ENCODE measurements at regions not wholly inside any gene's neighbourhood (a gene's known extent, or its start where the extent isn't known, plus 50 kb on each side); places are given as distances from the start of the nearest gene placed in this dataset.

DNA sequence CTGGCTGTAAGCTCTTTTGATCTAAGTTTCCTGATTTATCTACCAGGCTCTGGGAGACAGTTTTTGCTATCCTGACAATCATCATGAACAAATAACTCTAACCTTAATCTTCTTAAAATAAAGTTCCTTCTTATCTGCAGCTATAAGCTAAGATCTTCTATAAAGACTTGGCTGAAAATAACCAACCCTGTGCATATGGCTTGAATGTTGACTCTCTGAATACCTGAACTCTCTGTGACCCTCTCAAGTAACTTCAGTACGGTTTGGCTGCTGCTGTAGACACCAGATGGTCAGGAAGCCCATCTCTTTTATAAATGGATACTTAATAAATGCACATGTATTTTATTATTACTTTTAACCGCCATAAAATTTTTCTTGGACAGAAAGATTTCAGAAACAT lies 412.4 kb upstream of the CBLB start:
- ATAC-seq (ENCODE audit: low read depth in 2 of 2) (no peak), DNase-seq (no peak)
- Mint-ChIP-seq H3K27me3 (peaks cover 10% of the 10 kb centered on the region), H3K27ac (no peak overlapping the region), H3K4me3 (no peak overlapping the region), H3K4me1 (peaks cover 8 to 14% (median 10%) of the 10 kb centered on the region in 4 donors), H3K36me3 (no peaks in the 10 kb centered on the region), H3K9me3 (peaks cover 0 to 7% (median 3%) of the 10 kb centered on the region in 7 donors)
- Histone ChIP-seq H3K36me3 (ENCODE audit: control insufficient read depth, insufficient read depth, low read length) (no peaks in the 10 kb centered on the region), H3K4me3 (ENCODE audit: low read depth, low read length) (no peak overlapping the region), H3K27ac (ENCODE audit: insufficient read depth, low read length, poor library complexity, severe bottlenecking) (no peak overlapping the region), H3K4me1 (ENCODE audit: control insufficient read depth, insufficient read depth, low read length, poor library complexity, severe bottlenecking) (peaks cover 8% of the 10 kb centered on the region), H3K27me3 (ENCODE audit: control insufficient read depth, insufficient read depth, low read length) (no peaks in the 10 kb centered on the region), H3K9me3 (ENCODE audit: control insufficient read depth in 2 of 2, low read length in 2 of 2) (no peaks in the 10 kb centered on the region)

DNA sequence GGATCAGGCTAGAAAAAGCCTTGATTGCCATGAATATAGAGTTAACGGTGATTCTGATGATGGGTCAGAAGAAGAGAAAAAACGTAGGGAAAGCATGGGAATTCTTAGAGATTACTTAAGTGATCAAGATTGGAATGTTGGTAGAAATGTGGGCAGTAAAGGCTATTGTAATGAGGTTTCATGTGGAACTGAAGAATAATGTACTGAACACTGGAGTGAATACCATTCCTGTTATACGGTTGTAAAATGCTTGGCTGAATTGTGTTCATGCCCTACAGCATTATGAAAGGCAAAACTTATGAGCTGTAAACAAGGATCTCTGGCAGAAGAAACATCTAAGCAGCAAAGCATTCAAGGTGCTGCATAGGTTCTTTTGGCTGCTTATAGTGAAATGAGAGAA lies 414.1 kb upstream of the CBLB start:
- Histone ChIP-seq H3K4me1 (ENCODE audit: control insufficient read depth, insufficient read depth, low read length, poor library complexity, severe bottlenecking) (no peaks in the 10 kb centered on the region), H3K27me3 (ENCODE audit: control insufficient read depth, insufficient read depth, low read length) (no peaks in the 10 kb centered on the region), H3K27ac (ENCODE audit: insufficient read depth, low read length, poor library complexity, severe bottlenecking) (no peak overlapping the region), H3K36me3 (ENCODE audit: control insufficient read depth, insufficient read depth, low read length) (no peaks in the 10 kb centered on the region), H3K9me3 (ENCODE audit: control insufficient read depth in 2 of 2, low read length in 2 of 2) (no peaks in the 10 kb centered on the region), H3K4me3 (ENCODE audit: low read depth, low read length) (no peak overlapping the region)
- Mint-ChIP-seq H3K27me3 (peaks cover 10% of the 10 kb centered on the region), H3K4me1 (no peaks in the 10 kb centered on the region), H3K27ac (no peak overlapping the region), H3K9me3 (peaks cover 0 to 7% (median 3%) of the 10 kb centered on the region in 7 donors), H3K4me3 (no peak overlapping the region), H3K36me3 (no peaks in the 10 kb centered on the region)
- DNase-seq (no peak), ATAC-seq (ENCODE audit: low read depth in 2 of 2) (no peak)

DNA sequence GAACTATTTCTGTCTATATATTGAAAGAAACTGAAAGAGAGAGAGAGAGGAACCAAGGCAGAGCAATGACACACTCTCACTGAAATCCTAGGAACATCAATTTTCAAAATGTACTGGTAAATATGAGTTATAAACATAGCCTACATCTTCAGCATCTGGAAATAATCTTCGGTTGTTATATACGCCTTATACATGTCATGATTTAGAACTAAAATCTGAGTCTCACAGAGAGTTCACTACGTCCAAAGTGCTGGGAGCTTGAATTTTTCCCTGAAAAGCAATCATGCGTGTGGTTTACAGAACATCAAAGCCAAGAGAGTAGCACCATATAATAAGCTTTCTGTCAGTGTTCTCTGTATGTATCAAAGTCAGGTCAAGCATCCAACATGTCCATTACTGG lies 420.0 kb upstream of the CBLB start:
- Mint-ChIP-seq H3K36me3 (no peaks in the 10 kb centered on the region), H3K27ac (no peak overlapping the region), H3K27me3 (no peaks in the 10 kb centered on the region), H3K4me1 (peaks cover 5 to 13% (median 10%) of the 10 kb centered on the region in 4 donors), H3K4me3 (no peak overlapping the region), H3K9me3 (peaks cover 0 to 6% (median 0%) of the 10 kb centered on the region in 7 donors)
- no peaks in the 10 kb centered on the region for H3K36me3 ChIP-seq (ENCODE audit: control insufficient read depth, insufficient read depth, low read length)
- H3K4me1 ChIP-seq (ENCODE audit: control insufficient read depth, insufficient read depth, low read length, poor library complexity, severe bottlenecking), result no peaks in the 10 kb centered on the region
- H3K27ac ChIP-seq (ENCODE audit: insufficient read depth, low read length, poor library complexity, severe bottlenecking), result no peak overlapping the region
- DNase-seq (no peak), ATAC-seq (ENCODE audit: low read depth in 2 of 2) (no peak)
- H3K27me3 ChIP-seq (ENCODE audit: control insufficient read depth, insufficient read depth, low read length), result no peaks in the 10 kb centered on the region
- no peaks in the 10 kb centered on the region for H3K9me3 ChIP-seq (ENCODE audit: control insufficient read depth in 2 of 2, low read length in 2 of 2)
- no peak overlapping the region for H3K4me3 ChIP-seq (ENCODE audit: low read depth, low read length)

DNA sequence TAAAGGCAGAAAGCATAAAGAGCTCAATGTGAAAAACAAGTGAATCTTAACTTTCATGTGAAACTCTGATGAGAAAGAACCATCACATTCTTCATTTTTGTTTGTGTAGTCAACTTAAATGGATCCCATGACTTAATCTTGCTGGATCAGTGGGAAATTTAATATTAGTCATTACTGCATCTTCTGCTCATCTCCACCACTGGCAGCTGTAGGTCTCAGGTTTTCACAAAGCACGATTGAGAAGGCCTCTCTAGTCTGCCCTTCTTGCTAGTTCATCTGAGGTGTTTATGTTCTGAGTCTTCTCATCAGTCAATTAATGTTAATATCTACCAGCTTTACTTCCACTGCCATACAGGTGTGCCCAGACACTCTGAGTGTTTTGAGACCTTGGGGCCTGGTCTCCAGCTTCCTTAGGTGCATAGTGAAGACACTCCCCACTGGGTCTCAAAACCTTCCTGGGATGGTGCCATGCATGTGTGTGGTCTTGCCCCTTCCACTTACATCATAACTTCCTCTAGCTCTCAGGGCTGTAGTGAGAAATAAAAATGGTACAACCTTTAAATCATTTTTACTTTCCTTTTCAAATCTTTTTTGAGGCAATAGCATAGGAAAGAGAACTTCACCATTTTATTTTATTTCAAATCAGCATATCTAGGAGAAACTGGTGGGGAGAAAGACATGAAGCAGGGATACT lies 421.6 kb upstream of the CBLB start:
- no peaks in the 10 kb centered on the region for H3K9me3 ChIP-seq (ENCODE audit: control insufficient read depth in 2 of 2, low read length in 2 of 2)
- H3K27me3 Mint-ChIP-seq, result no peaks in the 10 kb centered on the region
- no peak overlapping the region for H3K4me3 ChIP-seq (ENCODE audit: low read depth, low read length)
- H3K9me3 Mint-ChIP-seq, result peaks cover 0 to 2% (median 0%) of the 10 kb centered on the region in 7 donors
- H3K4me1 ChIP-seq (ENCODE audit: control insufficient read depth, insufficient read depth, low read length, poor library complexity, severe bottlenecking), result no peaks in the 10 kb centered on the region
- H3K4me3 Mint-ChIP-seq, result no peak overlapping the region
- no peaks in the 10 kb centered on the region for H3K27me3 ChIP-seq (ENCODE audit: control insufficient read depth, insufficient read depth, low read length)
- H3K36me3 ChIP-seq (ENCODE audit: control insufficient read depth, insufficient read depth, low read length), result no peaks in the 10 kb centered on the region
- H3K27ac ChIP-seq (ENCODE audit: insufficient read depth, low read length, poor library complexity, severe bottlenecking), result no peak overlapping the region
- peak overlapping the region in 2 of 3 donors; percentile 16 to 26 for H3K27ac Mint-ChIP-seq
- no peaks in the 10 kb centered on the region for H3K36me3 Mint-ChIP-seq
- DNase-seq (peak in 1 of 3 donors; percentile 16), ATAC-seq (ENCODE audit: low read depth in 2 of 2) (no peak)
- H3K4me1 Mint-ChIP-seq, result peaks cover 5 to 13% (median 10%) of the 10 kb centered on the region in 4 donors

DNA sequence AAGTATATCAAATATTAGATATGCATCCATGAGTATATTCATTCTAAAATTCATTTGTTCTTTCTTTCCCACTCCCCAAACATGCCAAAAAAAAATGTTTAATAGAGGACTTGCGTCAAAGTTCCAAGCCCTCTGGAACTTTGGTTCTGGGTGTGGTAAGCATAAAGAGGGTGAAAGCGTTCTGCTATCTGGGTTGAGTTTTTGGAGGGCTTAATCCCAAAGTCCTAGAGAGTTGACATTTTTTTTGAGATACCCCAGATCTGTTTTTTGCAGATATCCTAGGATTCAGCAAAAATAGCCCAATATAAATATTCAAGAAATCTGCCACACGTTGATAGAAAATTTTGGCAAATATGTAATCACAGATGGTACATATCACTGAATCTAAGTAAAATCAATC lies 424.3 kb upstream of the CBLB start:
- Histone ChIP-seq H3K4me3 (ENCODE audit: low read depth, low read length) (no peak overlapping the region), H3K27ac (ENCODE audit: insufficient read depth, low read length, poor library complexity, severe bottlenecking) (no peak overlapping the region), H3K27me3 (ENCODE audit: control insufficient read depth, insufficient read depth, low read length) (no peaks in the 10 kb centered on the region), H3K9me3 (ENCODE audit: control insufficient read depth in 2 of 2, low read length in 2 of 2) (no peaks in the 10 kb centered on the region), H3K36me3 (ENCODE audit: control insufficient read depth, insufficient read depth, low read length) (no peaks in the 10 kb centered on the region), H3K4me1 (ENCODE audit: control insufficient read depth, insufficient read depth, low read length, poor library complexity, severe bottlenecking) (no peaks in the 10 kb centered on the region)
- DNase-seq, result no peak
- H3K4me1 Mint-ChIP-seq, result peaks cover 5 to 13% (median 10%) of the 10 kb centered on the region in 4 donors
- H3K4me3 Mint-ChIP-seq, result no peak overlapping the region
- H3K27ac Mint-ChIP-seq, result no peak overlapping the region
- H3K9me3 Mint-ChIP-seq, result no peaks in the 10 kb centered on the region
- no peak for ATAC-seq (ENCODE audit: low read depth in 2 of 2)
- no peaks in the 10 kb centered on the region for H3K27me3 Mint-ChIP-seq
- H3K36me3 Mint-ChIP-seq, result no peaks in the 10 kb centered on the region

DNA sequence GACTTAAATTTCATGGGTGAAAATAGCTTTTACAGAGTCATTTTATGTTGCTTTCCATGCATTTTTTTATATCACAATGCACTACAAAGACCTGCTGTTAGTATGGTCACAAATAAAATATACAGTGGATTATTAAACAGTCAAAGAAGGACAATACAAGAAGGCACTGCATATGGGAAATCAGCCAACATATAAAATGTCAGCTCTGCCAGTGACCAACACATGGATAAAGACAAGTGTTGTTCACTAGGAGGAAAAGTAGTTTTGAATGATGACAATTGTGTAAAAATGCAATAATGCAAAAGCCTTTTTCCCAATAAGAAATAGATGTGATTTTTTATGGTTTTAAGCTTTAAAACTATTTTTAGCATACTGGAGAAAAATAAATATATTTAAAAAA lies 425.3 kb upstream of the CBLB start:
- H3K27me3 ChIP-seq (ENCODE audit: control insufficient read depth, insufficient read depth, low read length), result no peaks in the 10 kb centered on the region
- Mint-ChIP-seq H3K4me1 (peaks cover 5 to 16% (median 8%) of the 10 kb centered on the region in 4 donors), H3K27me3 (no peaks in the 10 kb centered on the region), H3K4me3 (no peak overlapping the region), H3K27ac (no peak overlapping the region), H3K9me3 (no peaks in the 10 kb centered on the region), H3K36me3 (no peaks in the 10 kb centered on the region)
- H3K27ac ChIP-seq (ENCODE audit: insufficient read depth, low read length, poor library complexity, severe bottlenecking), result no peak overlapping the region
- H3K9me3 ChIP-seq (ENCODE audit: control insufficient read depth in 2 of 2, low read length in 2 of 2), result no peaks in the 10 kb centered on the region
- H3K36me3 ChIP-seq (ENCODE audit: control insufficient read depth, insufficient read depth, low read length), result no peaks in the 10 kb centered on the region
- no peak for ATAC-seq (ENCODE audit: low read depth in 2 of 2)
- no peak overlapping the region for H3K4me3 ChIP-seq (ENCODE audit: low read depth, low read length)
- peaks cover 2% of the 10 kb centered on the region for H3K4me1 ChIP-seq (ENCODE audit: control insufficient read depth, insufficient read depth, low read length, poor library complexity, severe bottlenecking)
- DNase-seq, result no peak

DNA sequence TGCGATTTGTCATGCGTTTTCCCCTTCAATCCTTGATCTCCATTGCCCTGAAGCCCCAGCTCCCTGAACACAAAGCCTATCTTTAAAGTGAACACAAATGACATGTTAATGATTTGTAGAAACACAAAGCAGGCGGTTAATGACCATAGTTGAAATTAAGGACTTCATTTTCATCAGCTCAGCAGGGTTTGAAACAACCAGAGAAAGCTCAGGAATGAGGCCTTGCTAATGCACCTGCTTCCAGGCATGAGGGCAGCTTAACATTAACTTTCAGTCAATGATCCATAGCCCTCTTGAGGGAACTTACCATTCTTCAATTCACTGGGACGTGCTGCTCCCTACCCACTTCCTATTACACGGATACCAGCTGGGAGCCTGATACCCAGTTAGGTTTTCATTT lies 427.2 kb upstream of the CBLB start:
- H3K4me3 Mint-ChIP-seq, result no peak overlapping the region
- no peaks in the 10 kb centered on the region for H3K9me3 ChIP-seq (ENCODE audit: control insufficient read depth in 2 of 2, low read length in 2 of 2)
- H3K4me3 ChIP-seq (ENCODE audit: low read depth, low read length), result no peak overlapping the region
- H3K4me1 Mint-ChIP-seq, result peaks cover 4 to 10% (median 6%) of the 10 kb centered on the region in 4 donors
- peaks cover 7% of the 10 kb centered on the region for H3K4me1 ChIP-seq (ENCODE audit: control insufficient read depth, insufficient read depth, low read length, poor library complexity, severe bottlenecking)
- ATAC-seq (ENCODE audit: low read depth in 2 of 2), result no peak
- no peak overlapping the region for H3K27ac Mint-ChIP-seq
- no peaks in the 10 kb centered on the region for H3K27me3 Mint-ChIP-seq
- no peaks in the 10 kb centered on the region for H3K36me3 Mint-ChIP-seq
- no peak overlapping the region for H3K27ac ChIP-seq (ENCODE audit: insufficient read depth, low read length, poor library complexity, severe bottlenecking)
- no peaks in the 10 kb centered on the region for H3K9me3 Mint-ChIP-seq
- H3K27me3 ChIP-seq (ENCODE audit: control insufficient read depth, insufficient read depth, low read length), result no peaks in the 10 kb centered on the region
- DNase-seq, result no peak
- H3K36me3 ChIP-seq (ENCODE audit: control insufficient read depth, insufficient read depth, low read length), result no peaks in the 10 kb centered on the region
